ENCODE measurements at regions not wholly inside any gene's neighbourhood (a gene's known extent, or its start where the extent isn't known, plus 50 kb on each side); places are given as distances from the start of the nearest gene placed in this dataset.

DNA sequence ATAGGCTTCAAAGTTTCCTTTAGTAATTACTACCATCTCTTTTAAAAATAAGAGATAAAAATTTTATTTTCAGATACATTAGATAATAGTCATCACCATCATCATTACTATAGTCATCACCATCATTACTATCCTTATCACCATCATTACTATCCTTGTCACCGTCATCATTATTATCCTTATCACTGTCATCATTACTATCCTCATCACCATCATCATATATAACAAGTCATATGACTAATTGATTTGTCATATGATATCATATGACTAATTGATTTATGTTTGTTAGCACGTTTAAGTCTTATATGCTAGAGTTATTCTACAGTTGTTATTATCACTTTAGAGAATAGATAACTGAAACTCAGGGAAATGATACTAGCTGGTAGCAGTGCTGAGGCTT is 382.1 kb upstream of the CDH18 start:
- Histone ChIP-seq H3K9me3 (replicated peaks) (no peaks in the 10 kb centered on the region; the same call in 1 of the 2 replicates), H3K4me3 (no peak overlapping the region), H3K27me3 (replicated peaks) (no peaks in the 10 kb centered on the region), H3K27ac (no peak overlapping the region), H3K36me3 (no peaks in the 10 kb centered on the region), H3K4me1 (replicated peaks) (no peaks in the 10 kb centered on the region)
- DNase-seq (ENCODE audit: low read depth in 1 of 2, low spot score in 2 of 2): no peak

DNA sequence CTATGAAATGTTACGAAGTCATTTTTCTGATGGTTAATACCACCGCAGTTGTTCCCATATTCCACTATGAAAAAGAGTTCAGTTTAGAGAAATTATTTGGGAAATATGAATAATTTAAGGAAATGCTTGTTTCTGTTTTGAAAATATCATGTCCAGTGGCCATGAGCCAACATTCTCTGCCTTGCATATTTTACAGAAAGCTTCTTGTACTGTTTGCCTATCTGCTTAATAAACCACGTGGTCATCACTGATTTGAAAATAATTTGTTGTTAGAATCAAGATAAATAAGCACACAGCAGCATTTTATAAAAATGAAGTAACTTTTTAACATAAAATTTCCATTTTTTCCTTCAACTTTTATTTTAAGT is 381.5 kb upstream of the CDH18 start:
- Histone ChIP-seq H3K27ac (no peak overlapping the region), H3K27me3 (replicated peaks) (no peaks in the 10 kb centered on the region), H3K36me3 (no peaks in the 10 kb centered on the region), H3K4me1 (replicated peaks) (no peaks in the 10 kb centered on the region), H3K9me3 (replicated peaks) (no peaks in the 10 kb centered on the region; the same call in 1 of the 2 replicates), H3K4me3 (no peak overlapping the region)
- DNase-seq (ENCODE audit: low read depth in 1 of 2, low spot score in 2 of 2): no peak

DNA sequence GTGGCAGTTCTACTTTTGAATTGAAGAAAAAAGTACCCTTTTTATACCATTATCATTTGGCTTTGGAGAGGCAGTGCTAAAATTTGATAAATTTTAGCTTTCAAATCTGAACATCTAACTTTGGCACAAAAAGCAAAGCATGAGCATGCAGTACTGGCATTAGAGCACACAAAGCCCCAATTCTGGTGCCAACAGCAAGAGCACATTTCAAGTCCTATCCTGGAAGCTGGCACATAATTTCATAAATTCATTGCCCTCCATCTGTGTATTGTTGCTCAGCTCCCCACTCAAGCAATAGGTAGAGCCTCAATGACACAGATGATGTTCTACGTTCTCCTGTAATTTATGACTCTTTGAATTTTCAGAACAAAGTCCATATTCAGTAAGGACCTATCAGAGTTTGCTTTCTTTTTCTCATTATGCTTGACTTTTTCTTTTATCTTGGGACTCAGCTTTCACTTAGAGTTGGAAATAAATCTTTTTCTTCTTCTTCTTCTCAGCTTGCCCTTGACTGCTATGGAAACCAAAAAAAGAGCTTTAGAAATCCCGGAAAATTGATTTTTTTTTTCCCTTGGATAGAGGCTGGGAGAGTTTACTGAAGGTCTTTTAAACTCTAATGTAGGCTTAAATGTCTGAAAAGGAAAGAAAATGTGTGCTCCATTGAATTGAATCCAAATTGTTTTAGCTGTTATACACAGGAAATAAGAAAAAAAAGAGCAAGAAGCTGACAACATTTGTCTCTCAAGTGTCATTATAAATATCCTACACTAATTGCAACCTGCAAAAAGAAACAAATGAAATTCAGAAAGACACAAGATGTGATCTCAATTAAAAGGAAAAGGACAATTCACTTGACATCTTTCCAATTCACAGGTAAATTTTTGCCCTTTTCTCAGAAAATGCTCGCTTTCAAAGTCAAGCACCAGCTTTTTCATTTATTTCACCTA is 380.8 kb upstream of the CDH18 start:
- Histone ChIP-seq H3K4me1 (replicated peaks) (no peaks in the 10 kb centered on the region), H3K36me3 (no peaks in the 10 kb centered on the region), H3K27me3 (replicated peaks) (no peaks in the 10 kb centered on the region), H3K4me3 (no peak overlapping the region), H3K9me3 (replicated peaks) (no peaks in the 10 kb centered on the region; the same call in 1 of the 2 replicates), H3K27ac (no peak overlapping the region)
- DNase-seq (ENCODE audit: low read depth in 1 of 2, low spot score in 2 of 2): no peak

DNA sequence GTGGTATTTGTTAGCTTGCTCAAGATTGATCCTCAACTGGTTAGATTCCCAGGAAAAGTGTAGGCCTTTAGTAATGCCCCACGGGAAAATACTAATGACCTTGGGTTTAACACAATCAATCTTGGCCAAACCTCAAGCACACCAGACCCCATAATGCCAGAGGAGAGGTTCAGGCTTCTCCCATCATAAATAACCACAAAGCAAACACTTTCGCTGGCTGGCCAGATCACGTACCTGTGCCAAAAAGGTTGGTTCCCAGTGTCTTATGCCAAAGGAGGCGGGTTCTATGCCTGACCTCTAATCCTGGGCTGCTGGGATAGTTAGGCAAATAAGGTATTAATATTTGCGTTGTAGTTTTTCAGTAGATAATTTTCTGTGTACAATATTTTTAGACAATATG is 379.2 kb upstream of the CDH18 start:
- no peak for DNase-seq (ENCODE audit: low read depth in 1 of 2, low spot score in 2 of 2)
- H3K27me3 ChIP-seq (replicated peaks): no peaks in the 10 kb centered on the region
- H3K4me1 ChIP-seq (replicated peaks): no peaks in the 10 kb centered on the region
- no peaks in the 10 kb centered on the region; the same call in 1 of the 2 replicates for H3K9me3 ChIP-seq (replicated peaks)
- H3K36me3 ChIP-seq: no peaks in the 10 kb centered on the region
- no peak overlapping the region for H3K27ac ChIP-seq
- no peak overlapping the region for H3K4me3 ChIP-seq

DNA sequence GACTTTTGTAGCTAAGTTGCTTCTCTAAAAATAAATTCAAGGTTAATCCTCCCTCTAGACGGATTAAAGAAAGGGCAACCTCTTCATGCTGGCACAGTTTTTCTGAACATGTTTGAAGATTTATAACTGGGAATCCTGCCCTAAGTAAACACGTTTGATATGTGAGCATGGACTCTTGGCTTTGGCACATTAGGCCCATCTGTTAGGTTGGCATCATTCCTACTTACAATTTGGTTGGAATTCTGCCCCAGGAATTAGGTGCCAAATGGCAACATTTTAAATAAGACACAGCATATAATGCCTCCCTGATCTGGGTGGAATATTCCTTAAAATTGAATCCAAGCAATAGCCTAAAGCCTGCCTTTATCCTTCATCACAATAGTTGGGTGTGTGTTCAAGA is 372.3 kb upstream of the CDH18 start:
- no peak overlapping the region for H3K4me3 ChIP-seq
- no peaks in the 10 kb centered on the region for H3K4me1 ChIP-seq (replicated peaks)
- no peaks in the 10 kb centered on the region for H3K27me3 ChIP-seq (replicated peaks)
- H3K27ac ChIP-seq: no peak overlapping the region
- H3K9me3 ChIP-seq (replicated peaks): no peaks in the 10 kb centered on the region; the same call in 1 of the 2 replicates
- H3K36me3 ChIP-seq: no peaks in the 10 kb centered on the region
- no peak for DNase-seq (ENCODE audit: low read depth in 1 of 2, low spot score in 2 of 2)

DNA sequence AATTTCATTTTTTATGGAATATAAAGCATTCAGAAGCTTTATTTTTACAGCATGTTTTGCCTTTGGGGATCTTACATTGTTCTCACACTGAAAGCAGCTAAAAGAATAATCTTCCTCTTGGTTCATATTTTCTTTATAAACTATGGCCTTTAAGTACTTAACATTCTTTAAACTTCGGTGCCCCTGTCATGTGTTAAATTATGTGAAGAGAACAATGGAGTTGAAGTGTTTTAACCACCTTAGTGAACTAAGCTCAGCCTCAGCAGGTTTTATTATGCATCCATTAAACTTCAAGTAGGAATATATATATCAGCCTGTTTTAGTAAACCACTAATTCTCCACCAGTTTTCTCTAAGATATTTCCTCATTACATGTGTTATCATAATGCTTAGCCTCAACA is 371.4 kb upstream of the CDH18 start:
- H3K27ac ChIP-seq: no peak overlapping the region
- no peaks in the 10 kb centered on the region for H3K36me3 ChIP-seq
- H3K4me1 ChIP-seq (replicated peaks): no peaks in the 10 kb centered on the region
- H3K4me3 ChIP-seq: no peak overlapping the region
- no peaks in the 10 kb centered on the region for H3K27me3 ChIP-seq (replicated peaks)
- H3K9me3 ChIP-seq (replicated peaks): no peaks in the 10 kb centered on the region; the same call in 1 of the 2 replicates
- no peak for DNase-seq (ENCODE audit: low read depth in 1 of 2, low spot score in 2 of 2)

DNA sequence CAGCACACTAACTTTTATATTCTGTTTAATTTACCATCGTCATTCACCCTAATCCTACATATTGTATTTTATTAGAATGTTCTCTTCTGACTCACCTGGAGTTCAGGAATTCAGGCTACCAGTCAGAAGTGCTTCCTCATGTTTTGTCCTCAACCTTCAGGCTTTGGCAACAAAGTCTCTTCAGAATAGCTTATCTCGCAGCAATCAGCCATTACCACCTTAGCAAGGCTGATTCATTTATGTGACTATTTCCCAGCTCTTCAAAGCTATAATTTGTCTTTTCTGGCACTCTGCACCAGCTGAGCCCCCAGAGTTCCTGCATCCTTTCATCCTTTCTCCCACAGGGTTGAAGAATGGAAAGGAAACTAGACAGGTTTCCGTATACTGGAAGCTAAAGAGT is 365.5 kb upstream of the CDH18 start:
- no peak for DNase-seq (ENCODE audit: low read depth in 1 of 2, low spot score in 2 of 2)
- peaks cover 5% of the 10 kb centered on the region for H3K9me3 ChIP-seq (replicated peaks)
- H3K4me1 ChIP-seq (replicated peaks): no peaks in the 10 kb centered on the region
- H3K27me3 ChIP-seq (replicated peaks): no peaks in the 10 kb centered on the region
- no peak overlapping the region for H3K4me3 ChIP-seq
- H3K27ac ChIP-seq: no peak overlapping the region
- no peaks in the 10 kb centered on the region for H3K36me3 ChIP-seq

DNA sequence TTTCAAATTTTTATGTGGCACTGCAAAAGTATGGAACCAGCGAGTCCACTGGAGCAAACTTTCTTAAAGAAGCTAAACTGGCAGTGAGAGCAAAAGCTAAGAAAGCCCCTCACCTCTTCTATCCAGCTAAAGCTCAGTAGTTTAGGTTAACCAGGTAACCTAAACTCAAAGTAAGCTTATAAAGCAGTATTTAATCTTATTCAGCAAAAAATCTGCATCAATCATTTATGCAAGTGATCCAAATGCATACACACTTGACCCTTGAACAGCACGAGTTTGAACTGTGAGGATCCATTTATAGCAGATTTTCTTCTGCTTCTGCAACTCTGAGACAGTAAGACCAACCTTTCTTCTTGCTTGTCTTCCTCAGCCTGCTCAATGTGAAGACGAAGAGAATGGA is 363.8 kb upstream of the CDH18 start:
- Histone ChIP-seq H3K4me1 (replicated peaks) (no peaks in the 10 kb centered on the region), H3K9me3 (replicated peaks) (peaks cover 5% of the 10 kb centered on the region), H3K27ac (no peak overlapping the region), H3K4me3 (no peak overlapping the region), H3K27me3 (replicated peaks) (no peaks in the 10 kb centered on the region), H3K36me3 (no peaks in the 10 kb centered on the region)
- DNase-seq (ENCODE audit: low read depth in 1 of 2, low spot score in 2 of 2): no peak

DNA sequence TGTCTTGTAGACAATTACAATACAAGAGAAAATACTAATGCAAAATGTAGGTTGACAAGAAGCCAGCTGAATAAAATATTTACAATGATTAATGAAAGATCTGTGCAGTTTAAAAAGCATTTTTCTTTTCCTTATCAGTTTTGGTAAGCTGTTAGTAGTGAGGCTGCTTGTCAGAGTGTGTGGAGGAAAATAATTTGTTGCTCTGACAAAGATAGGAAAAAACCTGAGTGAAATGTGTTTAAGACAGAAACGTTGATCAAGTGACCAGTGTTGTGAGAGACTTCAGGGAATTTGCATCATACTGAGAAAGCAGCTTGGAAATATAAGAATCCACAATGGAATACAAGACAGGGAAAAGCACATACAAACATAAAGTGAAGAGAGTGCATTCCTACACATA is 360.3 kb upstream of the CDH18 start:
- Histone ChIP-seq H3K27me3 (replicated peaks) (no peaks in the 10 kb centered on the region), H3K9me3 (replicated peaks) (peaks cover 12% of the 10 kb centered on the region; the same call in 1 of the 2 replicates), H3K36me3 (no peaks in the 10 kb centered on the region), H3K4me3 (no peak overlapping the region), H3K27ac (no peak overlapping the region), H3K4me1 (replicated peaks) (no peaks in the 10 kb centered on the region)
- DNase-seq (ENCODE audit: low read depth in 1 of 2, low spot score in 2 of 2): no peak

DNA sequence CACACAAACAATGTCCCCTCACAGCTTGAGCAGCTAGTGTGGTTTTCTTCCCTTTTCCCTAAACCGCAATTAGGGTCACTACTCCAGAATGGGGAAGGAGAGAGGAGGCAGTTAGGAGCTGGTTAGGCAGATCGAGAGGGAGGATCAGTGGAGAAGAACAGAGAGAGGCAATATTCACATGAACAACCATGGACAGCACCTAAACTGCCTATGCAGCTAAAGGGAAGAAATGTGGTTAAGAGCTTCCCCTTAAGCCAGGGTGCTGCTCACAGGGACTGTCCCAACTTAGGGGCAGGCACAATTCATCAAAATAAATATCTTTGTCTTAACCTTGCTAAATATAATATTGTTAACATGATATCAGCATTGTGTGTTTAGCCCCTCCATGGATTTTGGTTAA is 359.3 kb upstream of the CDH18 start:
- H3K4me3 ChIP-seq: no peak overlapping the region
- no peaks in the 10 kb centered on the region for H3K4me1 ChIP-seq (replicated peaks)
- H3K36me3 ChIP-seq: no peaks in the 10 kb centered on the region
- H3K27ac ChIP-seq: no peak overlapping the region
- DNase-seq (ENCODE audit: low read depth in 1 of 2, low spot score in 2 of 2): no peak
- H3K9me3 ChIP-seq (replicated peaks): peaks cover 12% of the 10 kb centered on the region; the same call in 1 of the 2 replicates
- no peaks in the 10 kb centered on the region for H3K27me3 ChIP-seq (replicated peaks)

DNA sequence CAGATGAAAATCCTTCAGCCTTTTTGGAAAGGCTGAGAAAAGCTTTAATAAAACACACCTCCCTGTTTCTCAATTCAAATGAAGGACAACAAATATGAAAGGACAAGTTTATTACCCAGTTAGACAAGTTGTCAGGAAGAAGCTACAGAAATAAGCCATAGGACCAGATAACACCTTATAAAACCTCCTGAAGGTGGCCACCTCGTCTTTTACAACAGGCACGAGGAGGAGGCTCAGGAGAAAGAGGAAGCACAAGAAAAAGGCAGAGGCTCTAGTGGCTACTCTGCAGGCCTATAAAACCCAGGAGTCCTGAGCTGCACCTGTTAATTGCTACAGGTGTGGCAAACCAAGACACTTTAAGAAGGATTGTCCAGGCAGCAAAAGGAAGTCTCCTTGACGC is 352.1 kb upstream of the CDH18 start:
- DNase-seq (ENCODE audit: low read depth in 1 of 2, low spot score in 2 of 2): no peak
- Histone ChIP-seq H3K27ac (no peak overlapping the region), H3K36me3 (no peaks in the 10 kb centered on the region), H3K9me3 (replicated peaks) (peaks cover 15% of the 10 kb centered on the region; the same call in 1 of the 2 replicates), H3K27me3 (replicated peaks) (no peaks in the 10 kb centered on the region), H3K4me1 (replicated peaks) (no peaks in the 10 kb centered on the region), H3K4me3 (no peak overlapping the region)

DNA sequence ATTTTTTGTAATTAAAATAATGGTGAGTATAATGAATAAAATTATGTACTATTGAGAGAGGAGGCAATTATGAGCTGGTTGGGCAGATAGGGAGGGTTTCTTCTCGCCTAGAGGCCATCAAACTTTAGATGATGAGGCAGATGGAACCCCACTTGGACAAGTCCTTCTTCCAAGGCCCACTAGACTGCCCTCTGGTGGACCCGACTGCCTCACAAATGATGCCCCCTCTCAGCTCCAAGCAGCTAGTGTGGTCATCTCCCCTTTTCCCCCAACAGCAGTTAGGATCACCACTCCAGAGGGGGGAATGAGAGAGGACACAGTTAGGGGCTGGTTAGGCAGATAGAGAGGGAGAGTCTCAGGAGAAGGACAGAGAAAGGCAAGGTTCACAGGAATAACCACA is 348.0 kb upstream of the CDH18 start:
- Histone ChIP-seq H3K27me3 (replicated peaks) (no peaks in the 10 kb centered on the region), H3K4me3 (no peak overlapping the region), H3K27ac (no peak overlapping the region), H3K36me3 (no peaks in the 10 kb centered on the region), H3K4me1 (replicated peaks) (no peaks in the 10 kb centered on the region), H3K9me3 (replicated peaks) (peaks cover 12% of the 10 kb centered on the region)
- DNase-seq (ENCODE audit: low read depth in 1 of 2, low spot score in 2 of 2): no peak

DNA sequence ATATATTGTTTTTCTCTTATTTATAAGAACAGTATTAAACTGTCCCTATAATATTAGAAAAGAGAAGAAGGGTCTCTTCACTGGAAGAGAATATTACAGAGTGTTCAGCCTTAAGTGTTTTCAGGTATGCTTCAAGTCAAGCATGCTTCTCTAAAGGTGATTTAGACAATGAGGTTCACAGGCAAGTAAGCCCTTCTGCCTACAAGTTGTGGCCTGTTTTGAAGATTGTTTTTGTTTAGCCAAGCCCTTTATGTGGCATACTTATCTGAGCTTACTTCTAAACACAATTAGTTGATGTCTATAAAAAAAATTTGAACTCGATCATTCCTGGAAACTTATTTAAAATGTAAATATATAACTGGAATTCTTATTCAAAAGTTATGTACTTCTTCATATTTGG is 343.8 kb upstream of the CDH18 start:
- no peak for DNase-seq (ENCODE audit: low read depth in 1 of 2, low spot score in 2 of 2)

DNA sequence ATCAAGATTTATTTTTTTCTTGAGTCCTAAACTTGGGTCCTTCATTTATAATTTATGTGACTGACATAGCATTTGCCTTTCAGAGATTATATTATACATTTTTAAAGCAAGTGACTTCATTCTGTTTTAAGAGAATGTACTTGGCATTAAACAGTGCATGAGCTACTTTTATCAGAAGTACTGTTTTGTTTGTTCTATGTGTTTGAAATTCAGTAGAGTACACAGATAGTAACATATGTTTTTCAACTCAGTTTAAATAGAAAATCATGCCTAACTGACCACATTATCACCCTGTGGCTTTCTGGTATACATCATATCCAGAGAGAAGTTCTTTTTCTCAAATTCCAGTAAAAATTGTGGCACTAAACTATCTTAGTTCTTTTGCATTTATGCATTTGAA is 335.3 kb upstream of the CDH18 start:
- peaks cover 4% of the 10 kb centered on the region; the same call in 1 of the 2 replicates for H3K9me3 ChIP-seq (replicated peaks)
- no peak overlapping the region for H3K27ac ChIP-seq
- no peak overlapping the region for H3K4me3 ChIP-seq
- no peaks in the 10 kb centered on the region for H3K4me1 ChIP-seq (replicated peaks)
- H3K27me3 ChIP-seq (replicated peaks): no peaks in the 10 kb centered on the region
- H3K36me3 ChIP-seq: no peaks in the 10 kb centered on the region
- DNase-seq (ENCODE audit: low read depth in 1 of 2, low spot score in 2 of 2): no peak

More for the DNA sequence above, 343.8 kb upstream of the CDH18 start:
- Histone ChIP-seq H3K4me3 (no peak overlapping the region), H3K27ac (no peak overlapping the region), H3K27me3 (replicated peaks) (no peaks in the 10 kb centered on the region), H3K4me1 (replicated peaks) (no peaks in the 10 kb centered on the region), H3K36me3 (no peaks in the 10 kb centered on the region), H3K9me3 (replicated peaks) (peaks cover 9% of the 10 kb centered on the region)
